LNCAP (cell line): ENCODE measurements at regions not wholly inside any gene's neighbourhood (a gene's known extent, or its start where the extent isn't known, plus 50 kb on each side); places are given as distances from the start of the nearest gene placed in this dataset.

Experiments
- CTCF ChIP-seq: fragments of 450-650 bp; IDR thresholded peaks from 2 replicates; pipeline ENCODE4 v1.5.1; 2017; ENCODE audit warnings: mild to moderate bottlenecking

GRCh38 chr1:81690676-81691453, 109.9 kb upstream of the ADGRL2 start:
- TF ChIP-seq CTCF: no peak

- TF ChIP-seq CTCF: no peak
Measured at GRCh38 chr1:81689531-81689941, 111.2 kb upstream of the ADGRL2 start.

- TF ChIP-seq CTCF: no peak
Measured at GRCh38 chr1:81682490-81682889, 118.2 kb upstream of the ADGRL2 start.

GRCh38 chr1:81681601-81682266, 119.0 kb upstream of the ADGRL2 start:
- no peak for TF ChIP-seq CTCF

- no peak for TF ChIP-seq CTCF
Measured at GRCh38 chr1:81681114-81681513, 119.6 kb upstream of the ADGRL2 start.

- TF ChIP-seq CTCF: no peak
Measured at GRCh38 chr1:81679942-81680341, 120.8 kb upstream of the ADGRL2 start.

- no peak for TF ChIP-seq CTCF
Measured at GRCh38 chr1:81678779-81679178, 122.0 kb upstream of the ADGRL2 start.
